Neural progenitor cell (in vitro differentiated cells): ENCODE measurements at regions not wholly inside any gene's neighbourhood (a gene's known extent, or its start where the extent isn't known, plus 50 kb on each side); places are given as distances from the start of the nearest gene placed in this dataset.

Experiments used
- DNase-seq: peaks from one replicate; pipeline ENCODE4 v3.0.0-alpha.2; 2016; ENCODE audit warnings: low spot score
- H2AFZ ChIP-seq: fragments of 200-600 bp; sonication (generic); replicated peaks from 2 replicates; pipeline ENCODE4 v1.6.1; 2016; ENCODE audit warnings: antibody characterized with exemption
- H3F3A ChIP-seq: fragments of 200-600 bp; sonication (generic); 2 replicates; pipeline ENCODE4 v1.6.1; 2016; ENCODE audit warnings: antibody characterized with exemption, low read depth
- H3K27ac ChIP-seq: fragments of 200-600 bp; sonication (generic); 2 replicates; pipeline ENCODE4 v1.5.1; 2016; ENCODE audit warnings: mild to moderate bottlenecking
- H3K27me3 ChIP-seq: fragments of 200-600 bp; sonication (generic); 2 replicates; pipeline ENCODE4 v1.6.1; 2016; ENCODE audit warnings: mild to moderate bottlenecking, moderate library complexity
- H3K36me3 ChIP-seq: fragments of 200-600 bp; sonication (generic); 2 replicates; pipeline ENCODE4 v1.5.1; 2016
- H3K4me1 ChIP-seq: fragments of 200-600 bp; sonication (generic); 2 replicates; pipeline ENCODE4 v1.6.1; 2016; ENCODE audit warnings: mixed run types
- H3K4me2 ChIP-seq: fragments of 200-600 bp; sonication (generic); 2 replicates; pipeline ENCODE4 v1.6.1; 2016
- H3K4me3 ChIP-seq: fragments of 200-600 bp; sonication (generic); 2 replicates; pipeline ENCODE4 v1.5.1; 2016
- H3K79me2 ChIP-seq: fragments of 200-600 bp; sonication (generic); 2 replicates; pipeline ENCODE4 v1.6.1; 2016; ENCODE audit warnings: low read depth
- H3K9ac ChIP-seq: fragments of 200-600 bp; sonication (generic); 2 replicates; pipeline ENCODE4 v1.6.1; 2016
- H3K9me3 ChIP-seq: fragments of 200-600 bp; sonication (generic); 2 replicates; pipeline ENCODE4 v1.5.1; 2016; ENCODE audit warnings: low read depth
- H4K20me1 ChIP-seq: fragments of 200-600 bp; sonication (generic); 2 replicates; pipeline ENCODE4 v1.6.1; 2016; ENCODE audit warnings: low read depth
- H3K27ac Mint-ChIP-seq: 3 replicates; pipeline ENCODE4 v1.8.0; 2021; ENCODE audit warnings: mixed read lengths
- H3K27me3 Mint-ChIP-seq: 2 replicates; pipeline ENCODE4 v1.8.0; 2022; ENCODE audit warnings: low read depth, mild to moderate bottlenecking, inconsistent platforms, moderate library complexity, mixed read lengths; ENCODE audit not compliant: insufficient read depth
- H3K36me3 Mint-ChIP-seq: 3 replicates; pipeline ENCODE4 v1.8.0; 2021; ENCODE audit warnings: mixed read lengths
- H3K4me1 Mint-ChIP-seq: 3 replicates; pipeline ENCODE4 v1.8.0; 2021; ENCODE audit warnings: mixed read lengths
- H3K4me3 Mint-ChIP-seq: 3 replicates; pipeline ENCODE4 v1.8.0; 2021; ENCODE audit warnings: mild to moderate bottlenecking, moderate library complexity, mixed read lengths
- H3K9me3 Mint-ChIP-seq: 3 replicates; pipeline ENCODE4 v1.8.0; 2020; ENCODE audit warnings: mixed read lengths
- CTCF ChIP-seq: fragments of 200-600 bp; sonication (generic); IDR thresholded peaks from 2 replicates; pipeline ENCODE4 v1.5.1; 2017; ENCODE audit warnings: antibody characterized with exemption, mild to moderate bottlenecking
- EZH2 ChIP-seq: fragments of 200-600 bp; sonication (generic); IDR thresholded peaks from 2 replicates; pipeline ENCODE4 v1.6.1; 2017; ENCODE audit warnings: antibody characterized with exemption, mild to moderate bottlenecking, moderate library complexity
- EZH2phosphoT487 ChIP-seq: fragments of 200-600 bp; sonication (generic); IDR thresholded peaks from 2 replicates; pipeline ENCODE4 v1.6.1; 2017; ENCODE audit warnings: antibody characterized with exemption

- H3K9me3 Mint-ChIP-seq = no peaks in the 10 kb centered on the region
- TF ChIP-seq CTCF (no peak), EZH2 (no peak), EZH2phosphoT487 (no peak)
- Histone ChIP-seq H3K27ac (no peak overlapping the region), H3K4me2 (no peak overlapping the region), H2AFZ (no peak overlapping the region), H3K79me2 (no peaks in the 10 kb centered on the region), H3F3A (no peaks in the 10 kb centered on the region), H3K4me3 (no peak overlapping the region), H3K9me3 (no peaks in the 10 kb centered on the region), H4K20me1 (no peaks in the 10 kb centered on the region), H3K27me3 (no peaks in the 10 kb centered on the region), H3K9ac (no peak overlapping the region), H3K36me3 (no peaks in the 10 kb centered on the region), H3K4me1 (no peaks in the 10 kb centered on the region)
- H3K4me3 Mint-ChIP-seq = no peak overlapping the region
- no peaks in the 10 kb centered on the region for H3K36me3 Mint-ChIP-seq
- DNase-seq = no peak
- peaks cover 9% of the 10 kb centered on the region for H3K4me1 Mint-ChIP-seq
- H3K27ac Mint-ChIP-seq = no peak overlapping the region
- H3K27me3 Mint-ChIP-seq = no peaks in the 10 kb centered on the region
Measured at GRCh38 chr2:220309215-220309614, 681.8 kb downstream of the SLC4A3 start.

- Histone ChIP-seq H3K4me1 (no peaks in the 10 kb centered on the region), H3F3A (no peaks in the 10 kb centered on the region), H3K9me3 (no peaks in the 10 kb centered on the region), H3K79me2 (no peaks in the 10 kb centered on the region), H3K27me3 (no peaks in the 10 kb centered on the region), H3K4me3 (no peak overlapping the region), H4K20me1 (no peaks in the 10 kb centered on the region), H3K9ac (no peak overlapping the region), H2AFZ (no peak overlapping the region), H3K27ac (no peak overlapping the region), H3K36me3 (no peaks in the 10 kb centered on the region), H3K4me2 (no peak overlapping the region)
- Mint-ChIP-seq H3K27ac (no peak overlapping the region), H3K9me3 (no peaks in the 10 kb centered on the region), H3K4me3 (no peak overlapping the region), H3K27me3 (no peaks in the 10 kb centered on the region), H3K36me3 (no peaks in the 10 kb centered on the region), H3K4me1 (peaks cover under 1% of the 10 kb centered on the region)
- DNase-seq = no peak
- no peak for TF ChIP-seq EZH2phosphoT487
Measured at GRCh38 chr2:220310451-220310861, 683.0 kb downstream of the SLC4A3 start.

- TF ChIP-seq EZH2 (no peak), EZH2phosphoT487 (no peak), CTCF (no peak)
- H3K9ac ChIP-seq = no peak overlapping the region
- H3K9me3 ChIP-seq = no peaks in the 10 kb centered on the region
- no peak overlapping the region for H3K4me3 ChIP-seq
- H3K4me2 ChIP-seq = no peak overlapping the region
- no peaks in the 10 kb centered on the region for H4K20me1 ChIP-seq
- no peaks in the 10 kb centered on the region for H3K36me3 ChIP-seq
- Mint-ChIP-seq H3K4me1 (no peaks in the 10 kb centered on the region), H3K27ac (no peak overlapping the region), H3K36me3 (no peaks in the 10 kb centered on the region), H3K4me3 (no peak overlapping the region), H3K9me3 (peaks cover 3% of the 10 kb centered on the region), H3K27me3 (peaks cover 5% of the 10 kb centered on the region)
- H2AFZ ChIP-seq = no peak overlapping the region
- H3K27me3 ChIP-seq = no peaks in the 10 kb centered on the region
- no peak overlapping the region for H3K27ac ChIP-seq
- H3F3A ChIP-seq = no peaks in the 10 kb centered on the region
- H3K79me2 ChIP-seq = no peaks in the 10 kb centered on the region
- H3K4me1 ChIP-seq = no peaks in the 10 kb centered on the region
- no peak for DNase-seq
Measured at GRCh38 chr2:220315098-220315823, 687.8 kb downstream of the SLC4A3 start.

GRCh38 chr2:220318037-220318436 lies 690.6 kb downstream of the SLC4A3 start:
- Histone ChIP-seq H3K9ac (no peak overlapping the region), H3K4me1 (no peaks in the 10 kb centered on the region), H3K4me2 (no peak overlapping the region), H3K36me3 (no peaks in the 10 kb centered on the region), H3F3A (no peaks in the 10 kb centered on the region), H3K27ac (no peak overlapping the region), H3K79me2 (no peaks in the 10 kb centered on the region), H2AFZ (no peak overlapping the region), H3K9me3 (no peaks in the 10 kb centered on the region), H3K27me3 (no peaks in the 10 kb centered on the region), H4K20me1 (no peaks in the 10 kb centered on the region), H3K4me3 (no peak overlapping the region)
- TF ChIP-seq EZH2phosphoT487 (no peak), CTCF (no peak), EZH2 (no peak)
- no peak overlapping the region for H3K4me3 Mint-ChIP-seq
- H3K27me3 Mint-ChIP-seq = peaks cover 9% of the 10 kb centered on the region
- no peak for DNase-seq
- H3K4me1 Mint-ChIP-seq = no peaks in the 10 kb centered on the region
- H3K36me3 Mint-ChIP-seq = no peaks in the 10 kb centered on the region
- peaks cover 5% of the 10 kb centered on the region for H3K9me3 Mint-ChIP-seq
- no peak overlapping the region for H3K27ac Mint-ChIP-seq
